ENCODE measurements at regions not wholly inside any gene's neighbourhood (a gene's known extent, or its start where the extent isn't known, plus 50 kb on each side); places are given as distances from the start of the nearest gene placed in this dataset.

DNA sequence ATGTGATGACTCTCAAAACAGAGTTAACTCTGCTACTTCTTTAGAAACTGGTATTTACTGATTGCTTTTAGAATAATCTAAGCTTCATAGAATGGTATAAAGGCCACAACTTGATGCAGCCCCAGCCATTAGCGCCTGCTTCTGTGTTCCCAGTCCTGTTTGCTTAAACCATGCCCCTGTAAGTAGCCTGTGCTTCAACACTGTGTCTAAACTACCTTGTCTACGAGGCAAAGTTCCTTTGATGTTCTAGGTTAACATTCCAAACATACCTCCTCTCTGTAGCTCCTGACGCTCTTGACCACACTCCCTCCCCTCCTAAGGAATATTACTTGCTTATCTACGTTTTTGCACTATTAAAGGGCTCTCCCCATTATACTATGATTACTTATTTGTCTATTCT is 352.5 kb upstream of the ADGRL3 start:
- Mint-ChIP-seq H3K4me1 (ENCODE audit: unreplicated experiment) (no peaks in the 10 kb centered on the region), H3K27me3 (no peaks in the 10 kb centered on the region), H3K27ac (no peak overlapping the region), H3K4me3 (no peak overlapping the region), H3K9me3 (no peaks in the 10 kb centered on the region), H3K36me3 (no peaks in the 10 kb centered on the region)
- TF ChIP-seq, protein P1, sequence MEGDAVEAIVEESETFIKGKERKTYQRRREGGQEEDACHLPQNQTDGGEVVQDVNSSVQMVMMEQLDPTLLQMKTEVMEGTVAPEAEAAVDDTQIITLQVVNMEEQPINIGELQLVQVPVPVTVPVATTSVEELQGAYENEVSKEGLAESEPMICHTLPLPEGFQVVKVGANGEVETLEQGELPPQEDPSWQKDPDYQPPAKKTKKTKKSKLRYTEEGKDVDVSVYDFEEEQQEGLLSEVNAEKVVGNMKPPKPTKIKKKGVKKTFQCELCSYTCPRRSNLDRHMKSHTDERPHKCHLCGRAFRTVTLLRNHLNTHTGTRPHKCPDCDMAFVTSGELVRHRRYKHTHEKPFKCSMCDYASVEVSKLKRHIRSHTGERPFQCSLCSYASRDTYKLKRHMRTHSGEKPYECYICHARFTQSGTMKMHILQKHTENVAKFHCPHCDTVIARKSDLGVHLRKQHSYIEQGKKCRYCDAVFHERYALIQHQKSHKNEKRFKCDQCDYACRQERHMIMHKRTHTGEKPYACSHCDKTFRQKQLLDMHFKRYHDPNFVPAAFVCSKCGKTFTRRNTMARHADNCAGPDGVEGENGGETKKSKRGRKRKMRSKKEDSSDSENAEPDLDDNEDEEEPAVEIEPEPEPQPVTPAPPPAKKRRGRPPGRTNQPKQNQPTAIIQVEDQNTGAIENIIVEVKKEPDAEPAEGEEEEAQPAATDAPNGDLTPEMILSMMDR (conservative IDR thresholded peaks at IDR 0.05), result no peak
- DNase-seq (ENCODE audit: extremely low spot score, unreplicated experiment), result no peak

DNA sequence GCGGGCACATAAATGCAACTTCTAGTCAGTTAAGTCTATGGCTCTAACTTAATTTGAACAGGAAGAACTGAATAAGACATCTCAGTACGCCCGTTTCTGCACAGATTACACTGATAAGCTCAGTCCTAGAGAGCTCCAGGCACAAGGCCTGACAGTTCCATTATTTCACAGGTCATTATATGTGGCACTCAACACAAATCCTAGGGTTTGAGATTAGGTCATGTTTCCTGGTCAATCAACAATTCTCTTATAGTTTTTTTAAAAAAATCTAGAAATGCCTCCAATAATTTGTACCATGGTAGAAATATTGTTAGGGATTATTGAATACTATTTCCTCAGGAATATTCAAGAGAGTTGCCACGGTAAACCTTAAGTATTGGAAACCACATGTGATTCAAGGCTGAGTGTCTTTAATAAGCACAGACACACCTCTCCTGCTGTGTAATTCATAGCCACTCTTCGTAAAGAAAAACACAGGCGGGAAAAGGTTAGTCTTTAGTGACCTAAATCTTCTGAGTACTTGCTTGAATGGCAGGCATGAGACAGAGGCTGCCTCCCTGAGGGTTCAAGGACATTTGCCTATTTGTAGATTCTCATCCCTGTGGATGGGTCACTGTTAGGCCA is 342.9 kb upstream of the ADGRL3 start:
- Mint-ChIP-seq H3K27me3 (peaks cover 3% of the 10 kb centered on the region), H3K27ac (no peak overlapping the region), H3K36me3 (no peaks in the 10 kb centered on the region), H3K4me1 (ENCODE audit: unreplicated experiment) (peaks cover 13% of the 10 kb centered on the region), H3K9me3 (no peaks in the 10 kb centered on the region), H3K4me3 (no peak overlapping the region)
- TF ChIP-seq, protein P1 (conservative IDR thresholded peaks at IDR 0.05), result no peak
- no peak for DNase-seq (ENCODE audit: extremely low spot score, unreplicated experiment)

DNA sequence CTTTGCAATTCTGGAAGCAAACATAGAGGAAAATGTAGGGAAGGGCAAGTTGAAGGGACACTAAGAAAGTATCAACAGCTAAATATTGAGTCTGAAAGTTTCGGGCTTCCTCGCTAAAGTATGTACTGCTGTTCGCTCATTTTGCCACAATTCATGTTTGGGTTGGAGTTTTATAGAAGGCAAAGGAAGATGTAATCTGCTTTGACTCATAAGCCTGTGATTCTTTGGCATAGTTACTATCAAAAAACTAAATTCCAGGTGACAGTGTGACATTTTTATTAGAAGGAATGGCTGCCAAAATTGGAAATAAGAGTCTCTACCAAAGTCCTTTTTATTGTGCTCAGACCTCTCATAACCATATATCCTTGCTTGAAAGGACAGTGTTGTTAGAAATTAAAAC is 336.7 kb upstream of the ADGRL3 start:
- peaks cover 3% of the 10 kb centered on the region for H3K27me3 Mint-ChIP-seq
- no peaks in the 10 kb centered on the region for H3K9me3 Mint-ChIP-seq
- TF ChIP-seq, protein P1 (conservative IDR thresholded peaks at IDR 0.05), result no peak
- H3K27ac Mint-ChIP-seq, result no peak overlapping the region
- DNase-seq (ENCODE audit: extremely low spot score, unreplicated experiment), result no peak
- no peak overlapping the region for H3K4me3 Mint-ChIP-seq
- no peaks in the 10 kb centered on the region for H3K4me1 Mint-ChIP-seq (ENCODE audit: unreplicated experiment)
- H3K36me3 Mint-ChIP-seq, result no peaks in the 10 kb centered on the region

DNA sequence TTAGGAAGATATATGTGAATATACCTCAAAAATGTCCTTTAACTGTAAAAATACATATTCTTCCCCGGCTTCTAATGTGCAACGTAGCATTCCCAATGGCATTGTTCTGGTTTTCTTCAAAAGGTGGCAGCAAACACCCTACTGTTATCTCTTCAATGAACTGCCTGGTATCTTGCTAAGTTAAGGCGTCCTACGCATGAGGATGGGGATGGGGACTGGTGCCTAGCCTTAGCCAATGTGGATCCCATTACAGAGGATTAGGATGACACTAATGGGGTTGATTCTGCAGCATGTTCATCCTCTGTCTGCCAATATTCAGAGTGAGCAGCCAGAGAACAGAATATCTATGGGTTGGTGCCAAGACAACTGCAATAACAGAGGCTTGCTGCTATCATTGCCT is 334.9 kb upstream of the ADGRL3 start:
- Mint-ChIP-seq H3K4me3 (no peak overlapping the region), H3K27ac (no peak overlapping the region), H3K27me3 (peaks cover 3% of the 10 kb centered on the region), H3K4me1 (ENCODE audit: unreplicated experiment) (no peaks in the 10 kb centered on the region), H3K36me3 (no peaks in the 10 kb centered on the region), H3K9me3 (no peaks in the 10 kb centered on the region)
- TF ChIP-seq, protein P1 (conservative IDR thresholded peaks at IDR 0.05), result peak; percentile 18
- DNase-seq (ENCODE audit: extremely low spot score, unreplicated experiment), result no peak

DNA sequence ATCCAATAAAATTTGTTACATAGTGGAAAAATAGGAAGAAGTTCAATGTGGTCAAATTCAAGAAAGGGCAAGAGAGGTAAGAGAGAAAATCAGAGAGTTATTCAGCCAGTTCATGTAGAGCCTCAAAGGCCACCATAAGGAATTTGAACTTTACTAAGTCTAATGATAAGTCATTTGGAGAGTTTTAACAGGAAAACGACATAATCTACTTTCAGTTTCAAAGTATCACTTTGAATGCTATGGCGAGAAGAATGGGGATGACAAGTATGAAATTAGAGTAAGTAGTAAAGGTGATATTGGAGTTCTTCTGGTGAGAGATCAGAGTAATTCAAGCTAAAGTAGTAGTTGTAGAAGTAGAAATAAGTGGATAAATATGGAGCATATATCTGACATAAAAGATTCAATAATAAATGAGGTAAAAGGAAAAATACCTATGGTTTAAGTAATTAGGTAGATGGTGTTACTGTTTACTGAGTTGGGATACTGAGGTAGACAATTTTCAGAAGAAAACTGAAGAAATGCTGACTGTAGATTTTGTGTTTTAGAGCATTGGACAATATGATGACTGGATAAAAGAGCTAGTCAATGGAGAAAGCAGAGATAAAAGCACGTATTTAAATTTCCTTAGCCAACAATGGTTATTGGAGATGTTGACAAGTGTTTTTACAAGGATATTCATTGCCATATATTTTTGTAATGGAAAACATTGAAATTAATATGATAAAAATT is 331.7 kb upstream of the ADGRL3 start:
- H3K9me3 Mint-ChIP-seq, result no peaks in the 10 kb centered on the region
- H3K27ac Mint-ChIP-seq, result no peak overlapping the region
- H3K36me3 Mint-ChIP-seq, result no peaks in the 10 kb centered on the region
- peaks cover 4% of the 10 kb centered on the region for H3K27me3 Mint-ChIP-seq
- DNase-seq (ENCODE audit: extremely low spot score, unreplicated experiment), result no peak
- TF ChIP-seq, protein P1 (conservative IDR thresholded peaks at IDR 0.05), result no peak
- H3K4me1 Mint-ChIP-seq (ENCODE audit: unreplicated experiment), result no peaks in the 10 kb centered on the region
- H3K4me3 Mint-ChIP-seq, result no peak overlapping the region

Measured in type B pancreatic cell (in vitro differentiated cells).